K562 (cell line): ENCODE measurements at regions not wholly inside any gene's neighbourhood (a gene's known extent, or its start where the extent isn't known, plus 50 kb on each side); places are given as distances from the start of the nearest gene placed in this dataset.
"Not testable (repeated sequence)": the region's sequence is repeated elsewhere in the genome, so short reads cannot be mapped to it uniquely, and the experiment has no call there.

Experiments
- CBFB ChIP-seq: sonication (generic); formaldehyde crosslinking; IDR thresholded peaks from 2 replicates; pipeline ENCODE4 v1.4.0; 2020; ENCODE audit warnings: mild to moderate bottlenecking, missing genetic modification reagents
- GATA2 ChIP-seq: sonication (generic); formaldehyde crosslinking; IDR thresholded peaks from 2 replicates; pipeline ENCODE4 v1.4.0; 2020; ENCODE audit warnings: mild to moderate bottlenecking, missing genetic modification reagents
- GTF2A2 ChIP-seq: IDR thresholded peaks from 2 replicates; pipeline ENCODE4 v1.6.1; 2016; ENCODE audit warnings: mild to moderate bottlenecking, missing genetic modification characterization, missing compliant biosample characterization
- GTF2F1 ChIP-seq: IDR thresholded peaks from 2 replicates; pipeline ENCODE4 v1.6.1; 2011; ENCODE audit warnings: low read depth, low read length, improper control_type of control experiment
- MBD2 ChIP-seq: sonication (generic); IDR thresholded peaks from 2 replicates; pipeline ENCODE4 v1.6.1; 2016; ENCODE audit warnings: low read depth, borderline replicate concordance
- NBN ChIP-seq: fragments of 450-650 bp; IDR thresholded peaks from 2 replicates; pipeline ENCODE4 v1.6.1; 2016; ENCODE audit warnings: low read depth, mild to moderate bottlenecking
- NR4A1 ChIP-seq, 2 experiments: fragments of 250-450 bp in 1 of 2; fragments of 450-650 bp in 1 of 2; sonication (Bioruptor Pico) in 1 of 2; IDR thresholded peaks; 2 replicates each; pipeline versions ENCODE4 v1.4.0 to v1.6.1; 2016 to 2020; ENCODE audit warnings: mild to moderate bottlenecking in 2 of 2, missing compliant biosample characterization in 1 of 2, missing genetic modification characterization in 1 of 2, moderate library complexity in 1 of 2
- POLR2AphosphoS5 ChIP-seq: IDR thresholded peaks from 2 replicates; pipeline ENCODE4 v1.6.1; 2011; ENCODE audit warnings: mild to moderate bottlenecking, low read depth, low read length, moderate library complexity; ENCODE audit not compliant: control insufficient read depth, insufficient read depth
- RBBP5 ChIP-seq: fragments of 200-600 bp; sonication (generic); IDR thresholded peaks from 2 replicates; pipeline ENCODE4 v1.6.1; 2012; ENCODE audit warnings: borderline replicate concordance, mild to moderate bottlenecking, low read length, control low read depth, inconsistent platforms; ENCODE audit not compliant: insufficient read depth, poor library complexity, severe bottlenecking
- SMARCE1 ChIP-seq: fragments of 450-650 bp; IDR thresholded peaks from 2 replicates; pipeline ENCODE4 v1.7.1; 2016; ENCODE audit warnings: mild to moderate bottlenecking
- ZNF175 ChIP-seq: fragments of 200-800 bp; sonication (Bioruptor generic); IDR thresholded peaks from 2 replicates; pipeline ENCODE4 v1.6.1; 2016; ENCODE audit warnings: low read depth, mild to moderate bottlenecking, missing genetic modification characterization, missing compliant biosample characterization
- TF ChIP-seq, protein P1 (sequence below): fragments of 250-450 bp; sonication (Bioruptor Pico); IDR thresholded peaks from 2 replicates; pipeline ENCODE4 v1.4.0; 2020
- TF ChIP-seq, protein P2 (sequence below): sonication (generic); formaldehyde crosslinking; IDR thresholded peaks from 2 replicates; pipeline ENCODE4 v1.8.0; 2022; ENCODE audit warnings: mild to moderate bottlenecking, missing genetic modification reagents
- TF ChIP-seq, protein P3 (sequence below): fragments of 200-800 bp; sonication (Bioruptor generic); IDR thresholded peaks from 2 replicates; pipeline ENCODE4 v1.6.1; 2017; ENCODE audit warnings: missing genetic modification characterization, missing compliant biosample characterization
- TF ChIP-seq, protein P4 (sequence below), 2 experiments: fragments of 450-650 bp in 1 of 2; sonication (generic) in 1 of 2; formaldehyde crosslinking in 1 of 2; IDR thresholded peaks in 1 of 2; conservative IDR thresholded peaks in 1 of 2; 2 replicates each; pipeline versions ENCODE4 v1.6.1 to v1.8.1; 2016 to 2023; ENCODE audit warnings: mild to moderate bottlenecking in 2 of 2, moderate library complexity in 2 of 2, inconsistent platforms in 1 of 2, missing genetic modification reagents in 1 of 2
- TF ChIP-seq, protein P5 (sequence below), 2 experiments: fragments of 450-650 bp in 1 of 2; IDR thresholded peaks; 2 replicates each; pipeline ENCODE4 v1.6.1; 2011 to 2017; ENCODE audit warnings: low read depth in 2 of 2, antibody characterized with exemption in 1 of 2, borderline replicate concordance in 1 of 2, low read length in 1 of 2, mild to moderate bottlenecking in 1 of 2, mixed read lengths in 1 of 2; ENCODE audit not compliant: control insufficient read depth in 1 of 2

DNA sequence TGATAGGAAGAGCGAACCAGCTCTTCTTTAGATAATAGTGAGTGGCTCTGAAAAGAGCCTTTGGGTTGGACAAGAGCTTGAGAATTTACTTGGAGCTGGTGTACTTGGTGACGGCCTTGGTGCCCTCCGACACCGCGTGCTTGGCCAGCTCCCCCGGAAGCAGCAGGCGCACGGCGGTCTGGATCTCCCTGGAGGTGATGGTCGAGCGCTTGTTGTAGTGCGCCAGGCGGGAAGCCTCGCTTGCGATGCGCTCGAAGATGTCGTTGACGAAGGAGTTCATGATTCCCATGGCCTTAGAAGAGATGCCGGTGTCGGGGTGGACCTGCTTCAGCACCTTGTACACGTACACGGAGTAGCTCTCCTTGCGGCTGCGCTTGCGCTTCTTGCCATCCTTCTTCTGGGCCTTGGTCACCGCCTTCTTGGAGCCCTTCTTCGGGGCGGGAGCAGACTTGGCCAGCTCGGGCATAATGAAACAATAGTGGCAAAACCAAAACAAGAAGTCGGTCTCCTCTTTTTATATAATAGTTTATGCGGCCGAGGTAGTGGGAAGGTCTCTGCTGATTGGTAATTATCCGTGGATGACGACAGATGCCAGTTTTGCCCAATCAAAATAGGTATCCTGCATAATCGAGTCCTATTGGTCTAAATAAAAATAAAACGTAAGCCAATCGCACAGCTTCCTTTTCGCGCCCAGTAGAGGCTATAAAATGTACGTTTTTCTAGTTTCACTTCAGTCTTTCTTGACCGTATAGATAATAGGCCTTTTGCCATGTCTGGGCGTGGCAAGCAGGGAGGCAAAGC, 104.6 kb downstream of the OR2B2 start (continued):
- TF ChIP-seq, protein P1, sequence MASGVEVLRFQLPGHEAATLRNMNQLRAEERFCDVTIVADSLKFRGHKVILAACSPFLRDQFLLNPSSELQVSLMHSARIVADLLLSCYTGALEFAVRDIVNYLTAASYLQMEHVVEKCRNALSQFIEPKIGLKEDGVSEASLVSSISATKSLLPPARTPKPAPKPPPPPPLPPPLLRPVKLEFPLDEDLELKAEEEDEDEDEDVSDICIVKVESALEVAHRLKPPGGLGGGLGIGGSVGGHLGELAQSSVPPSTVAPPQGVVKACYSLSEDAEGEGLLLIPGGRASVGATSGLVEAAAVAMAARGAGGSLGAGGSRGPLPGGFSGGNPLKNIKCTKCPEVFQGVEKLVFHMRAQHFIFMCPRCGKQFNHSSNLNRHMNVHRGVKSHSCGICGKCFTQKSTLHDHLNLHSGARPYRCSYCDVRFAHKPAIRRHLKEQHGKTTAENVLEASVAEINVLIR = peak; percentile 74
- 0 out of 2 replicates have a peak, but pooled peaks have one; percentile 45 for TF ChIP-seq NBN
- TF ChIP-seq GATA2 = peak; percentile 28; the same call in 1 of the 2 replicates
- TF ChIP-seq RBBP5 = peak; percentile 67
- TF ChIP-seq, protein P2, sequence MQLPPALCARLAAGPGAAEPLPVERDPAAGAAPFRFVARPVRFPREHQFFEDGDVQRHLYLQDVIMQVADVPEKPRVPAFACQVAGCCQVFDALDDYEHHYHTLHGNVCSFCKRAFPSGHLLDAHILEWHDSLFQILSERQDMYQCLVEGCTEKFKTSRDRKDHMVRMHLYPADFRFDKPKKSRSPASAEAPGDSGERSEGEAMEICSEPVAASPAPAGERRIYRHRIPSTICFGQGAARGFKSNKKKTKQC (CRISPR knock-in tag) = peak; percentile 32; the same call in 1 of the 2 replicates
- peak; percentile 97 for TF ChIP-seq GTF2F1
- TF ChIP-seq POLR2AphosphoS5 = peak; percentile 59
- TF ChIP-seq, protein P3, sequence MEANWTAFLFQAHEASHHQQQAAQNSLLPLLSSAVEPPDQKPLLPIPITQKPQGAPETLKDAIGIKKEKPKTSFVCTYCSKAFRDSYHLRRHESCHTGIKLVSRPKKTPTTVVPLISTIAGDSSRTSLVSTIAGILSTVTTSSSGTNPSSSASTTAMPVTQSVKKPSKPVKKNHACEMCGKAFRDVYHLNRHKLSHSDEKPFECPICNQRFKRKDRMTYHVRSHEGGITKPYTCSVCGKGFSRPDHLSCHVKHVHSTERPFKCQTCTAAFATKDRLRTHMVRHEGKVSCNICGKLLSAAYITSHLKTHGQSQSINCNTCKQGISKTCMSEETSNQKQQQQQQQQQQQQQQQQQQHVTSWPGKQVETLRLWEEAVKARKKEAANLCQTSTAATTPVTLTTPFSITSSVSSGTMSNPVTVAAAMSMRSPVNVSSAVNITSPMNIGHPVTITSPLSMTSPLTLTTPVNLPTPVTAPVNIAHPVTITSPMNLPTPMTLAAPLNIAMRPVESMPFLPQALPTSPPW = 0 out of 2 replicates have a peak, but pooled peaks have one; percentile 4
- TF ChIP-seq, protein P4, sequence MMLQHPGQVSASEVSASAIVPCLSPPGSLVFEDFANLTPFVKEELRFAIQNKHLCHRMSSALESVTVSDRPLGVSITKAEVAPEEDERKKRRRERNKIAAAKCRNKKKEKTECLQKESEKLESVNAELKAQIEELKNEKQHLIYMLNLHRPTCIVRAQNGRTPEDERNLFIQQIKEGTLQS (IDR thresholded peaks at IDR 0.05) = peak; percentile 74
- TF ChIP-seq, protein P4 (CRISPR knock-in tag; conservative IDR thresholded peaks at IDR 0.05) = peak; percentile 55; the same call in 1 of the 2 replicates
- TF ChIP-seq, protein P5, sequence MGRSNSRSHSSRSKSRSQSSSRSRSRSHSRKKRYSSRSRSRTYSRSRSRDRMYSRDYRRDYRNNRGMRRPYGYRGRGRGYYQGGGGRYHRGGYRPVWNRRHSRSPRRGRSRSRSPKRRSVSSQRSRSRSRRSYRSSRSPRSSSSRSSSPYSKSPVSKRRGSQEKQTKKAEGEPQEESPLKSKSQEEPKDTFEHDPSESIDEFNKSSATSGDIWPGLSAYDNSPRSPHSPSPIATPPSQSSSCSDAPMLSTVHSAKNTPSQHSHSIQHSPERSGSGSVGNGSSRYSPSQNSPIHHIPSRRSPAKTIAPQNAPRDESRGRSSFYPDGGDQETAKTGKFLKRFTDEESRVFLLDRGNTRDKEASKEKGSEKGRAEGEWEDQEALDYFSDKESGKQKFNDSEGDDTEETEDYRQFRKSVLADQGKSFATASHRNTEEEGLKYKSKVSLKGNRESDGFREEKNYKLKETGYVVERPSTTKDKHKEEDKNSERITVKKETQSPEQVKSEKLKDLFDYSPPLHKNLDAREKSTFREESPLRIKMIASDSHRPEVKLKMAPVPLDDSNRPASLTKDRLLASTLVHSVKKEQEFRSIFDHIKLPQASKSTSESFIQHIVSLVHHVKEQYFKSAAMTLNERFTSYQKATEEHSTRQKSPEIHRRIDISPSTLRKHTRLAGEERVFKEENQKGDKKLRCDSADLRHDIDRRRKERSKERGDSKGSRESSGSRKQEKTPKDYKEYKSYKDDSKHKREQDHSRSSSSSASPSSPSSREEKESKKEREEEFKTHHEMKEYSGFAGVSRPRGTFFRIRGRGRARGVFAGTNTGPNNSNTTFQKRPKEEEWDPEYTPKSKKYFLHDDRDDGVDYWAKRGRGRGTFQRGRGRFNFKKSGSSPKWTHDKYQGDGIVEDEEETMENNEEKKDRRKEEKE (IDR thresholded peaks at IDR 0.05; ENCODE audit: borderline replicate concordance in 1 of 2, control insufficient read depth in 1 of 2, low read depth in 2 of 2, low read length in 1 of 2) = peak in 1 of 2 experiments; percentile 70; a peak in 1 of 4 replicates
- peak; percentile 71 for TF ChIP-seq GTF2A2 (tag)
- TF ChIP-seq ZNF175 = peak; percentile 14; the same call in 1 of the 2 replicates
- peak; percentile 91 for TF ChIP-seq CBFB
- peak; percentile 84 for TF ChIP-seq MBD2
- peak; percentile 17; the same call in 1 of the 2 replicates for TF ChIP-seq SMARCE1
- TF ChIP-seq NR4A1 (CRISPR knock-in tag; IDR thresholded peaks at IDR 0.05) = not testable (repeated sequence)
- 0 out of 2 replicates have a peak, but pooled peaks have one; percentile 19 for TF ChIP-seq NR4A1 (tag; IDR thresholded peaks at IDR 0.05)
